ENCODE measurements at regions not wholly inside any gene's neighbourhood (a gene's known extent, or its start where the extent isn't known, plus 50 kb on each side); places are given as distances from the start of the nearest gene placed in this dataset.

GRCh38 chr2:3958969-3959368, 255.6 kb downstream of the DCDC2C start (continued):
- TF ChIP-seq AEBP2 (tag by site-specific recombination; IDR thresholded peaks at IDR 0.05; ENCODE audit: borderline replicate concordance) (no peak), ZNF660 (tag by site-specific recombination; IDR thresholded peaks at IDR 0.05) (no peak), MYNN (tag by site-specific recombination; IDR thresholded peaks at IDR 0.05; ENCODE audit: borderline replicate concordance) (no peak), ZFP37 (tag by site-specific recombination; IDR thresholded peaks at IDR 0.05) (no peak), ZBTB7A (tag by site-specific recombination; IDR thresholded peaks at IDR 0.05; ENCODE audit: low read depth) (no peak), ZNF76 (tag by site-specific recombination; IDR thresholded peaks at IDR 0.05; ENCODE audit: borderline replicate concordance, low read depth) (no peak), ZNF350 (tag by site-specific recombination; IDR thresholded peaks at IDR 0.05) (no peak)

DNA sequence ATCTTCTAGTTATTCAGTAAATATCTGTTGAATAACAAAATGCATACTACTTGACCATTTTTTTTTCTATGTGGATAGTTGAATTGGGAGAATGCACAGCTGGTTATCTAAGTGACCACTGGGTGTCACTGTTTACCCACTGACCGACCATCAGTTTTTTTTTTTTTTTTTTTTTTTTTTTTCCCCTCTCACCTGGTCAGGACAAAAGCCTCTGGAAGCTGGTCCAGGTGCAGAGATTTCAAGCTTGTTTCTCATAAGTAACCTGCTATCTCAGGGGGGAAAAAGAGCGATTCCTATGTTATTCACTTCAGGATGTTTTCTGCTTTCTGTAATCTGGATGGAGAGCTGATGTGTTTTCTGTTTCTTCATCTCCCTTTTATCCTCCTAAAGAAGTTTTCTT, 256.0 kb downstream of the DCDC2C start:
- ChIA-PET POLR2A (interaction anchor here (0.5 kb wide), 1 partner anchor 929 kb away, joined by 4 read pairs; no protein-coding TSS in a partner anchor), CTCF (interaction anchor here (0.5 to 1.7 kb wide), 19 partner anchors 10 to 1424 kb away, joined by 3 to 8 read pairs (median 4); no protein-coding TSS in a partner anchor)
- TF ChIP-seq ZNF654 (tag by site-specific recombination; IDR thresholded peaks at IDR 0.05; ENCODE audit: low read depth) = peak; percentile 53
- TF ChIP-seq, protein P1, sequence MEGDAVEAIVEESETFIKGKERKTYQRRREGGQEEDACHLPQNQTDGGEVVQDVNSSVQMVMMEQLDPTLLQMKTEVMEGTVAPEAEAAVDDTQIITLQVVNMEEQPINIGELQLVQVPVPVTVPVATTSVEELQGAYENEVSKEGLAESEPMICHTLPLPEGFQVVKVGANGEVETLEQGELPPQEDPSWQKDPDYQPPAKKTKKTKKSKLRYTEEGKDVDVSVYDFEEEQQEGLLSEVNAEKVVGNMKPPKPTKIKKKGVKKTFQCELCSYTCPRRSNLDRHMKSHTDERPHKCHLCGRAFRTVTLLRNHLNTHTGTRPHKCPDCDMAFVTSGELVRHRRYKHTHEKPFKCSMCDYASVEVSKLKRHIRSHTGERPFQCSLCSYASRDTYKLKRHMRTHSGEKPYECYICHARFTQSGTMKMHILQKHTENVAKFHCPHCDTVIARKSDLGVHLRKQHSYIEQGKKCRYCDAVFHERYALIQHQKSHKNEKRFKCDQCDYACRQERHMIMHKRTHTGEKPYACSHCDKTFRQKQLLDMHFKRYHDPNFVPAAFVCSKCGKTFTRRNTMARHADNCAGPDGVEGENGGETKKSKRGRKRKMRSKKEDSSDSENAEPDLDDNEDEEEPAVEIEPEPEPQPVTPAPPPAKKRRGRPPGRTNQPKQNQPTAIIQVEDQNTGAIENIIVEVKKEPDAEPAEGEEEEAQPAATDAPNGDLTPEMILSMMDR (tag by site-specific recombination; IDR thresholded peaks at IDR 0.05) = 0 out of 2 replicates have a peak, but pooled peaks have one; percentile 33
- TF ChIP-seq, protein P2, sequence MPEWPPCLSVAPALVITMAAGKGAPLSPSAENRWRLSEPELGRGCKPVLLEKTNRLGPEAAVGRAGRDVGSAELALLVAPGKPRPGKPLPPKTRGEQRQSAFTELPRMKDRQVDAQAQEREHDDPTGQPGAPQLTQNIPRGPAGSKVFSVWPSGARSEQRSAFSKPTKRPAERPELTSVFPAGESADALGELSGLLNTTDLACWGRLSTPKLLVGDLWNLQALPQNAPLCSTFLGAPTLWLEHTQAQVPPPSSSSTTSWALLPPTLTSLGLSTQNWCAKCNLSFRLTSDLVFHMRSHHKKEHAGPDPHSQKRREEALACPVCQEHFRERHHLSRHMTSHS (tag by site-specific recombination; IDR thresholded peaks at IDR 0.05) = no peak
- peak; percentile 78; the same call in 1 of the 2 replicates for TF ChIP-seq ZNF362 (tag by site-specific recombination; IDR thresholded peaks at IDR 0.05)
- TF ChIP-seq PRDM2 (tag by site-specific recombination; IDR thresholded peaks at IDR 0.05; ENCODE audit: borderline replicate concordance) = no peak
- Histone ChIP-seq H3K27ac (ENCODE audit: extremely low read depth, low read depth, low read length) (no peak overlapping the region), H3K4me3 (ENCODE audit: low read depth, low read length) (no peak overlapping the region), H3K4me1 (ENCODE audit: control insufficient read depth, insufficient read depth, low read length) (no peaks in the 10 kb centered on the region), H3K9me3 (ENCODE audit: control insufficient read depth, insufficient read depth, low read depth, low read length) (no peaks in the 10 kb centered on the region), H3K36me3 (ENCODE audit: control insufficient read depth in 2 of 2, insufficient read depth in 1 of 2, low read length in 2 of 2) (no peaks in the 10 kb centered on the region)
